ENCODE measurements at regions not wholly inside any gene's neighbourhood (a gene's known extent, or its start where the extent isn't known, plus 50 kb on each side); places are given as distances from the start of the nearest gene placed in this dataset.

- no peak for DNase-seq
- no peak overlapping the region for H3K4me3 ChIP-seq
- TF ChIP-seq, protein P1, sequence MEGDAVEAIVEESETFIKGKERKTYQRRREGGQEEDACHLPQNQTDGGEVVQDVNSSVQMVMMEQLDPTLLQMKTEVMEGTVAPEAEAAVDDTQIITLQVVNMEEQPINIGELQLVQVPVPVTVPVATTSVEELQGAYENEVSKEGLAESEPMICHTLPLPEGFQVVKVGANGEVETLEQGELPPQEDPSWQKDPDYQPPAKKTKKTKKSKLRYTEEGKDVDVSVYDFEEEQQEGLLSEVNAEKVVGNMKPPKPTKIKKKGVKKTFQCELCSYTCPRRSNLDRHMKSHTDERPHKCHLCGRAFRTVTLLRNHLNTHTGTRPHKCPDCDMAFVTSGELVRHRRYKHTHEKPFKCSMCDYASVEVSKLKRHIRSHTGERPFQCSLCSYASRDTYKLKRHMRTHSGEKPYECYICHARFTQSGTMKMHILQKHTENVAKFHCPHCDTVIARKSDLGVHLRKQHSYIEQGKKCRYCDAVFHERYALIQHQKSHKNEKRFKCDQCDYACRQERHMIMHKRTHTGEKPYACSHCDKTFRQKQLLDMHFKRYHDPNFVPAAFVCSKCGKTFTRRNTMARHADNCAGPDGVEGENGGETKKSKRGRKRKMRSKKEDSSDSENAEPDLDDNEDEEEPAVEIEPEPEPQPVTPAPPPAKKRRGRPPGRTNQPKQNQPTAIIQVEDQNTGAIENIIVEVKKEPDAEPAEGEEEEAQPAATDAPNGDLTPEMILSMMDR (IDR thresholded peaks at IDR 0.05): no peak
- TF ChIP-seq POLR2A (IDR thresholded peaks at IDR 0.05): no peak
- 63 to 71% (median 69%) methylated on average over 2 of the region's 2 CpGs for WGBS, 4 donors
- no peaks in the 10 kb centered on the region for H3K36me3 ChIP-seq (replicated peaks in 1 of 2)
- intact Hi-C loops (cut with DNase I): no loop called here
- H3K27me3 ChIP-seq: no peaks in the 10 kb centered on the region
- H3K9me3 ChIP-seq (replicated peaks in 1 of 3): no peaks in the 10 kb centered on the region
- H3K4me1 ChIP-seq (replicated peaks in 1 of 2): no peaks in the 10 kb centered on the region
- no peak overlapping the region for H3K27ac ChIP-seq
Observed at GRCh38 chr13:65472336-65472735, 1757.8 kb downstream of the PCDH9 start.

- no peaks in the 10 kb centered on the region for H3K27me3 ChIP-seq
- no peak overlapping the region for H3K4me3 ChIP-seq
- TF ChIP-seq, protein P1 (IDR thresholded peaks at IDR 0.05): no peak
- TF ChIP-seq POLR2A (IDR thresholded peaks at IDR 0.05): no peak
- no peaks in the 10 kb centered on the region for H3K4me1 ChIP-seq (replicated peaks in 1 of 2)
- no peak overlapping the region for H3K27ac ChIP-seq
- no peaks in the 10 kb centered on the region for H3K9me3 ChIP-seq (replicated peaks in 1 of 3)
- no peaks in the 10 kb centered on the region for H3K36me3 ChIP-seq (replicated peaks in 1 of 2)
- WGBS, 4 donors: 63 to 77% (median 67%) methylated on average over 2 of the region's 2 CpGs
- no peak for DNase-seq
- intact Hi-C loops (cut with DNase I): no loop called here
Observed at GRCh38 chr13:65470781-65471180, 1759.4 kb downstream of the PCDH9 start.

- TF ChIP-seq, protein P1 (IDR thresholded peaks at IDR 0.05): no peak
- TF ChIP-seq POLR2A (IDR thresholded peaks at IDR 0.05): no peak
- DNase-seq: no peak
- no peaks in the 10 kb centered on the region for H3K36me3 ChIP-seq (replicated peaks in 1 of 2)
- no peaks in the 10 kb centered on the region for H3K9me3 ChIP-seq (replicated peaks in 1 of 3)
- no peak overlapping the region for H3K27ac ChIP-seq
- H3K4me3 ChIP-seq: no peak overlapping the region
- H3K4me1 ChIP-seq (replicated peaks in 1 of 2): no peaks in the 10 kb centered on the region
- intact Hi-C loops (cut with DNase I): no loop called here
- H3K27me3 ChIP-seq: no peaks in the 10 kb centered on the region
Observed at GRCh38 chr13:65468628-65469027, 1761.5 kb downstream of the PCDH9 start.

- Histone ChIP-seq H3K4me1 (replicated peaks in 1 of 2) (no peaks in the 10 kb centered on the region), H3K27ac (no peak overlapping the region), H3K36me3 (replicated peaks in 1 of 2) (no peaks in the 10 kb centered on the region), H3K9me3 (replicated peaks in 1 of 3) (no peaks in the 10 kb centered on the region), H3K4me3 (no peak overlapping the region), H3K27me3 (no peaks in the 10 kb centered on the region)
- 85 to 92% (median 86%) methylated on average over 6 of the region's 6 CpGs for WGBS, 4 donors
- TF ChIP-seq, protein P1 (IDR thresholded peaks at IDR 0.05): no peak
- no peak for TF ChIP-seq POLR2A (IDR thresholded peaks at IDR 0.05)
- intact Hi-C loops (cut with DNase I): no loop called here
- no peak for DNase-seq
Observed at GRCh38 chr13:65461590-65461989, 1768.5 kb downstream of the PCDH9 start.
